Peyer's patch (tissue), 4 donors: ENCODE measurements at regions not wholly inside any gene's neighbourhood (a gene's known extent, or its start where the extent isn't known, plus 50 kb on each side); places are given as distances from the start of the nearest gene placed in this dataset.

Experiments used
- POLR2A ChIP-seq, 2 donors: fragments of 450-650 bp; IDR thresholded peaks; one replicate each; pipeline ENCODE4 v1.5.1; 2017; ENCODE audit warnings: antibody characterized with exemption in 2 of 2, mild to moderate bottlenecking in 2 of 2, moderate library complexity in 2 of 2
- TF ChIP-seq, protein P1 (sequence below), 6 experiments: fragments of 450-650 bp in 4 of 6; fragments of 200-600 bp in 2 of 6; sonication (generic) in 1 of 6; IDR thresholded peaks; one replicate each; pipeline ENCODE4 v1.5.1; 2017 to 2019; ENCODE audit warnings: antibody characterized with exemption in 6 of 6, mild to moderate bottlenecking in 3 of 6, moderate library complexity in 1 of 6

DNA sequence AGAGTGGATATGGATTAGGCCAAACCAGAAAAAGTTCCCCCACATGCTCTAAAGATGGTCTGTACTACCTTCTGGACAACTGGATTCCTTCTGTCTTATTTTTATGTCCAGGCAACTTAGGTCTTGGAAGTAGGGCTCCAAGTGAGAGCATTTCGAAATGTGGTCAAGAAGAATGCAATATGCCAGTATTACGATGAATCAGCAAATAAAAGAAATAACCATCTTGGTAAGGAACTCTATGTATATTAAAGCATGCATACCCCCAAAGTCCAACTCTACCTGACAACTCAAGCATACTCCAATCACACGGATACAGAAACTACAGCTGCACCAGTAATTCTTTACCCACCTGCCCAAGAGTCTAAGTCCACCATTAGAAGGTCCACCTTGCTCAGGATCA lies 234.5 kb downstream of the HNRNPD start:
- TF ChIP-seq POLR2A (IDR thresholded peaks at IDR 0.05), result no peak
- TF ChIP-seq, protein P1, sequence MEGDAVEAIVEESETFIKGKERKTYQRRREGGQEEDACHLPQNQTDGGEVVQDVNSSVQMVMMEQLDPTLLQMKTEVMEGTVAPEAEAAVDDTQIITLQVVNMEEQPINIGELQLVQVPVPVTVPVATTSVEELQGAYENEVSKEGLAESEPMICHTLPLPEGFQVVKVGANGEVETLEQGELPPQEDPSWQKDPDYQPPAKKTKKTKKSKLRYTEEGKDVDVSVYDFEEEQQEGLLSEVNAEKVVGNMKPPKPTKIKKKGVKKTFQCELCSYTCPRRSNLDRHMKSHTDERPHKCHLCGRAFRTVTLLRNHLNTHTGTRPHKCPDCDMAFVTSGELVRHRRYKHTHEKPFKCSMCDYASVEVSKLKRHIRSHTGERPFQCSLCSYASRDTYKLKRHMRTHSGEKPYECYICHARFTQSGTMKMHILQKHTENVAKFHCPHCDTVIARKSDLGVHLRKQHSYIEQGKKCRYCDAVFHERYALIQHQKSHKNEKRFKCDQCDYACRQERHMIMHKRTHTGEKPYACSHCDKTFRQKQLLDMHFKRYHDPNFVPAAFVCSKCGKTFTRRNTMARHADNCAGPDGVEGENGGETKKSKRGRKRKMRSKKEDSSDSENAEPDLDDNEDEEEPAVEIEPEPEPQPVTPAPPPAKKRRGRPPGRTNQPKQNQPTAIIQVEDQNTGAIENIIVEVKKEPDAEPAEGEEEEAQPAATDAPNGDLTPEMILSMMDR (IDR thresholded peaks at IDR 0.05), result no peak
